ENCODE measurements at regions not wholly inside any gene's neighbourhood (a gene's known extent, or its start where the extent isn't known, plus 50 kb on each side); places are given as distances from the start of the nearest gene placed in this dataset.

GRCh38 chr22:47355388-47355725, 592.9 kb downstream of the TBC1D22A start (continued):
- no peak for TF ChIP-seq ZBTB33 (IDR thresholded peaks at IDR 0.05; ENCODE audit: extremely low read depth, insufficient replicate concordance, low read length)

- no peak overlapping the region for H3K27ac ChIP-seq (ENCODE audit: low read depth, low read length)
- no TSS peak for BruUV-seq (replicated peaks)
- H3K4me3 ChIP-seq (replicated peaks in 1 of 2; ENCODE audit: low read depth in 1 of 2, low read length in 2 of 2), result no peak overlapping the region
- no peak overlapping the region for H3K9ac ChIP-seq (ENCODE audit: low read length)
- no peaks in the 10 kb centered on the region for H4K20me1 ChIP-seq (ENCODE audit: insufficient read depth)
- ChIA-PET POLR2A (no interaction called here), CTCF (no interaction called here), RAD21 (ENCODE audit: low non-redundant PET in 1 of 2, low total read pairs in 2 of 2, uncharacterized antibody in 2 of 2, unreplicated experiment in 2 of 2) (no interaction called here)
- H3K4me1 ChIP-seq (ENCODE audit: control insufficient read depth in 1 of 2, insufficient read depth in 2 of 2, low read length in 2 of 2), result no peaks in the 10 kb centered on the region
- ATAC-seq (no peak), DNase-seq (ENCODE audit: low read depth, low spot score) (no peak)
- no peaks in the 10 kb centered on the region for H3K27me3 ChIP-seq (ENCODE audit: insufficient read depth, low read length)
- no peaks in the 10 kb centered on the region for H3K9me3 ChIP-seq (ENCODE audit: control insufficient read depth in 1 of 2, insufficient read depth in 1 of 2, low read depth in 1 of 2, low read length in 2 of 2)
- intact Hi-C loops (cut with micrococcal nuclease), result no loop called here
- H3K9me2 ChIP-seq (ENCODE audit: insufficient read depth), result no peaks in the 10 kb centered on the region
- H3K79me2 ChIP-seq (ENCODE audit: insufficient read depth, low read length), result no peaks in the 10 kb centered on the region
- no peak overlapping the region for H3K4me2 ChIP-seq (ENCODE audit: low read length)
- H2AFZ ChIP-seq (ENCODE audit: low read depth, low read length, poor library complexity, severe bottlenecking), result no peak overlapping the region
- TF ChIP-seq SIN3A (IDR thresholded peaks at IDR 0.05; ENCODE audit: low read depth) (no peak), EZH2 (IDR thresholded peaks at IDR 0.05) (no peak), POLR2A (IDR thresholded peaks at IDR 0.05; ENCODE audit: borderline replicate concordance, extremely low read depth, insufficient read depth, insufficient read length) (no peak), JUND (IDR thresholded peaks at IDR 0.05) (no peak), SRF (IDR thresholded peaks at IDR 0.05; ENCODE audit: low read depth) (no peak), ZNF274 (IDR thresholded peaks at IDR 0.05; ENCODE audit: low read depth, low read length) (no peak), CEBPB (IDR thresholded peaks at IDR 0.05; ENCODE audit: low read depth) (no peak), ZFX (IDR thresholded peaks at IDR 0.05) (no peak), ATF3 (IDR thresholded peaks at IDR 0.05) (no peak), FOSL1 (IDR thresholded peaks at IDR 0.05; ENCODE audit: low read depth) (no peak), YY1 (IDR thresholded peaks at IDR 0.05; ENCODE audit: extremely low read depth, insufficient replicate concordance, low read depth, low read length) (no peak), RAD21 (IDR thresholded peaks at IDR 0.05; ENCODE audit: low read depth) (no peak), TCF7L2 (IDR thresholded peaks at IDR 0.05; ENCODE audit: borderline replicate concordance, extremely low read depth, insufficient read depth, insufficient read length) (no peak)
- H3K36me3 ChIP-seq (ENCODE audit: control insufficient read depth in 1 of 2, insufficient read depth in 2 of 2, low read length in 2 of 2), result no peaks in the 10 kb centered on the region
Measured at GRCh38 chr22:47354668-47355387, 592.4 kb downstream of the TBC1D22A start.
